ENCODE measurements at regions not wholly inside any gene's neighbourhood (a gene's known extent, or its start where the extent isn't known, plus 50 kb on each side); places are given as distances from the start of the nearest gene placed in this dataset.
"Not testable (repeated sequence)": the region's sequence is repeated elsewhere in the genome, so short reads cannot be mapped to it uniquely, and the experiment has no call there.

DNA sequence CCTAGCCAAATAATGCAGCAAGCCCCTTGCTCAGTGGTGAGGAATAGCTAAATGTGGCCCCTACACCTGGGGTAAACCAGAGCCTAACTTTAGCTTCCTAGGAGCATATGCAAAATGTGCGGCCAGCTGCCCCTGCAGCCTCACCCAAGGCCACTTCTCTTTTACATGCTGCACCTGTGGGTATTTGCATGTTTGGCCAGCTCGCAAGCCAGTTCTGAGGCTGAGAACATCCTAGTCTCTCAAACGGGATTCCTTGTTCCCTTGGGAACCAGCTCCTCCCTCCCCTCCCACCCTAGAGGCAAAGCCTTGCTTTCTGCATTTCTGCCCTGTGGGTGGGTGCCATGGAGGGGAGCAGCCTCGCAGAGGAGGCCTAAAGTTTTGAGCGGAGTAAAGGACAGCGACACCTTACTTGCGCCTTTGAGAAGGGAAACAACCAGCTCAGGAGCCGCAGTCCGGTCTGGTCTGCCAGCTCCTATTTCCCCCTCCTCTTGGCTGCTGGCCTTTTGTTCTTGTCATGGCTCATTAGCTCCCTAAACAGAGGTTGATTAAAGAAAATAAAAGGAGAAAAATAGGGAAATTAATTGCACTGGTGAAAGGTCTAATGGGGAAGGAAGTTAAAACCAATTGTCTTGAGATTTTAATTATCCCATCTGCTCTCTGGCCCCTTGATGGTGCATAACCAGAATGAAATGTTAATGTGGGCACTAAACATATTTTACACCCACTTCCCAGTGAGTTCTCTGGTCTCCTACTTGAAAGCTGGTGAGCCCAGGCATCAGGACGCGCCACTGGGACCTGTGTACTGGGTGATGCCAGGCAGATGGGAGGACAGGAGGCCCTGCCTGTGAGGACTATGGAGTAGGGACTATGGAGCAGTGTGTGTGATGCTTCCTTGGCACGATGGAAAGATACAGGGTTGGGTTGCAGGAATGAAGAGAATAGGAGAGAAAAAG is 68.7 kb downstream of the TEX35 start:
- peaks cover 9% of the 10 kb centered on the region for H3K4me1 ChIP-seq (ENCODE audit: control insufficient read depth, insufficient read depth, low read length)
- no peak overlapping the region for H3K9ac ChIP-seq (ENCODE audit: low read depth, low read length)
- H3K36me3 ChIP-seq (ENCODE audit: control insufficient read depth, insufficient read depth, low read length), result no peaks in the 10 kb centered on the region
- H3K9me3 ChIP-seq (ENCODE audit: control insufficient read depth, insufficient read depth, low read length), result no peaks in the 10 kb centered on the region
- H3K4me3 ChIP-seq (ENCODE audit: low read depth, low read length), result no peak overlapping the region
- H3K27me3 ChIP-seq (ENCODE audit: control insufficient read depth, insufficient read depth, low read length), result no peaks in the 10 kb centered on the region

DNA sequence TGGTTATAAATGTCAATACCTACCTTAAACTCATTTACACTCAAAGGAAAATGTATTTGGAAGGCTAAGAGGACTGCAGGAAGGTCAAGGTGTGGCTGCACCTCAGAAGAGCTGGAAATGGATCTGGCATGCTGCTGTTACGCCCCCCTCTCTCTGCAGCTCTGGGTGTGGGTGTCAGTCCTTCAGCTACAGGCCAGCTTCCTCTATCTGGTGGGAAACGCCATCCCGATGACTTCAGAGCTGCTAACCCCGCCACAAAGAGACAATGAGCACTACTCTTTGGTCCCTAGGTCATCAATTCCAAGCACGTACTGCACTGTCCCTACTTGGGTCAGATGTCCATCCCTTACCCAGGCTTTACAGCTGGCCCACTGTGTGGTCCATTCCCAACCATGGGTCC is 74.2 kb downstream of the TEX35 start:
- no peaks in the 10 kb centered on the region for H3K9me3 ChIP-seq (ENCODE audit: control insufficient read depth, insufficient read depth, low read length)
- no peak overlapping the region for H3K4me3 ChIP-seq (ENCODE audit: low read depth, low read length)
- no peaks in the 10 kb centered on the region for H3K27me3 ChIP-seq (ENCODE audit: control insufficient read depth, insufficient read depth, low read length)
- H3K9ac ChIP-seq (ENCODE audit: low read depth, low read length), result no peak overlapping the region
- H3K36me3 ChIP-seq (ENCODE audit: control insufficient read depth, insufficient read depth, low read length), result no peaks in the 10 kb centered on the region
- H3K4me1 ChIP-seq (ENCODE audit: control insufficient read depth, insufficient read depth, low read length), result no peaks in the 10 kb centered on the region

DNA sequence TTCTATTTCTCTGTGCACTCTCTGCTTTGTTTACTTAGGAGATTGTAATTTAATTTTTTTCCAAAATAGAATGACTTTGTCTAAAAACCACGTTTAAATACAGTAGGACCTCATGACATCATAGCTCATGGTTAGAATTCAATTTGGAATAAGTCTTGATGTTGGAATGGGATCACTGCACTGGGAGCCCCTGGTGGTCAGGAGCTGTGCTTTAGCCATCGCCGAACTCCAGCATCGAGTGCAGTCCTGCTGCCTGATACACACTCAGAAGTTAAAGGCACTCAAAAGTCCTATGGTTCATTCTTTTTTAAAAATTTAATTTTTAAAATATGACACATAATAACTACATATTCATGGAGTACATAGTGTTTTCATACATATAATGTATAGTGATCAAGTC is 75.1 kb downstream of the TEX35 start:
- no peaks in the 10 kb centered on the region for H3K9me3 ChIP-seq (ENCODE audit: control insufficient read depth, insufficient read depth, low read length)
- no peaks in the 10 kb centered on the region for H3K36me3 ChIP-seq (ENCODE audit: control insufficient read depth, insufficient read depth, low read length)
- no peaks in the 10 kb centered on the region for H3K4me1 ChIP-seq (ENCODE audit: control insufficient read depth, insufficient read depth, low read length)
- H3K4me3 ChIP-seq (ENCODE audit: low read depth, low read length), result no peak overlapping the region
- no peak overlapping the region for H3K9ac ChIP-seq (ENCODE audit: low read depth, low read length)
- H3K27me3 ChIP-seq (ENCODE audit: control insufficient read depth, insufficient read depth, low read length), result no peaks in the 10 kb centered on the region

DNA sequence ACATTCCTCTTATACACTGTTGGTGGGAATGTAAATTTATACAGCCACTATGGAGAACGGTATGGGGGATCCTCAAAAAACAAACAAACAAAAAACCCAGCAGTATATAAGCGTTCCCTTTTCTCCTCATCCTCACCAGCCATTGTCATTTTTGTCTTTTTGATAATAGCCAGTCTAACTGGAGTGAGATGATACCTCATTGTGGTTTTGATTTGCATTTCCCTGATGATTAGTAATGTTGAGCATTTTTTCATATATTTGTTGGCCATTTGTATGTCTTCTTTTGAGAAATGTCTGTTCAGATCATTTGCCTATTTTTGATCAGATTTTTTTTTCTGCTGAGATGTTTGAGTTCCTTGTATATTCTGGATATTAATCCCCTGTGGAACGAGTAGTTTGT is 76.1 kb downstream of the TEX35 start:
- H3K9ac ChIP-seq (ENCODE audit: low read depth, low read length); H3K36me3 ChIP-seq (ENCODE audit: control insufficient read depth, insufficient read depth, low read length); H3K9me3 ChIP-seq (ENCODE audit: control insufficient read depth, insufficient read depth, low read length); H3K27me3 ChIP-seq (ENCODE audit: control insufficient read depth, insufficient read depth, low read length); H3K4me1 ChIP-seq (ENCODE audit: control insufficient read depth, insufficient read depth, low read length); H3K4me3 ChIP-seq (ENCODE audit: low read depth, low read length): not testable (repeated sequence)

DNA sequence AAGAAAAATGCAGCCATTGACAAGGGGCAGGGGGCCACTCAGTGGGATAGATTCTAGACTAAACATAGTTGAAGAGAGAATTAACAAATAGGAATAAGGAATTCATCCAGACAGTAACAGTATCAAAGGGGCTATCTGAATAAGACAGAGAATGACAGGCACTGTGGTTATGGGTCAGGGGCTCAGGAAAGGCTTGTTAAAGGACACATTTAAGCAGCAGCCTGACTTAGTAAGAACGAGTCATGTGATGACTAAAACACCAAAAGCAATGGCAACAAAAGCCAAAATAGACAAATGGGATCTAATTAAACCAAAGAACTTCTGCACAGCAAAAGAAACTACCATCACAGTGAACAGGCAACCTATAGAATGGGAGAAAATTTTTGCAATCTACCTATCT is 78.9 kb downstream of the TEX35 start:
- not testable (repeated sequence) for H3K9ac ChIP-seq (ENCODE audit: low read depth, low read length); H3K4me3 ChIP-seq (ENCODE audit: low read depth, low read length); H3K9me3 ChIP-seq (ENCODE audit: control insufficient read depth, insufficient read depth, low read length); H3K4me1 ChIP-seq (ENCODE audit: control insufficient read depth, insufficient read depth, low read length); H3K27me3 ChIP-seq (ENCODE audit: control insufficient read depth, insufficient read depth, low read length); H3K36me3 ChIP-seq (ENCODE audit: control insufficient read depth, insufficient read depth, low read length)

DNA sequence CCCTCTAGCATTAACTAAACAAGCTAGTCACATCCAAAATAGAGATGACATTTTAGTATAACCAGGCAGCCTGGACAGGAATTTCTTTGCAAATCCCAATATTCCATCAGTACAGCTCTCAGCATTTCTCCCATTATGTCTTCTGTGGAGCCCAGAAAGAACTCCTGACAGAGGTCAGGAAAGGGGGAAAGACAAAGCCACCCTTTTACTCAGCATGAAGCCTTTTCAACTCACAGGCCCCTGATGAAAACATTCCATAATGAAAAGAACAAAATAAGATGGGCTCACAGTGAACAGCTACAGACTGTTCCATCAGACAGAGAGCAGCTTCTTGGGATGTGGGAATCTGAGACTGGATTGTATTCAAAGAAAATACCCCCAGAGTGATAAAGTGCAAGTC is 80.6 kb downstream of the TEX35 start:
- Histone ChIP-seq H3K9me3 (ENCODE audit: control insufficient read depth, insufficient read depth, low read length) (no peaks in the 10 kb centered on the region), H3K36me3 (ENCODE audit: control insufficient read depth, insufficient read depth, low read length) (no peaks in the 10 kb centered on the region), H3K4me1 (ENCODE audit: control insufficient read depth, insufficient read depth, low read length) (no peaks in the 10 kb centered on the region), H3K9ac (ENCODE audit: low read depth, low read length) (no peak overlapping the region), H3K27me3 (ENCODE audit: control insufficient read depth, insufficient read depth, low read length) (no peaks in the 10 kb centered on the region), H3K4me3 (ENCODE audit: low read depth, low read length) (no peak overlapping the region)

DNA sequence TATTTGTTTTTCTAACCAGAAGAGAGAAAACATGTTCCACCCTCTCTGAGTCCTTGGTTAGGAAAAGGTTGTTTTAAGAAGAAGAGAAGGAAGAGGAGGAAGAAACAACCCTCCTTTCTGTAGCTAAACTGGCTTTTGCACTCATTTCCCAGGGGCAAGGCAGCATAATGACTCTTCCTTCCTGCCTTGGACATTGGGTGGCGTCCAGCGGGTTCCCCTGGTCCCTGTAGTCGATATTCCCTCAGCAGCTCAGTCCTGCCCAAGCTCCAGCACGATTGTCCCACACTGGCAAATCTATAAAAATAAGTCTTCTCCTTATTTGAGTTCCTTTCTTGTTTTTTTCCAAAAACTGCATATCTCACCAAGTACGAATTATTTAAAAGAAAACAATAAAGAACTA is 81.2 kb downstream of the TEX35 start:
- no peaks in the 10 kb centered on the region for H3K36me3 ChIP-seq (ENCODE audit: control insufficient read depth, insufficient read depth, low read length)
- H3K9me3 ChIP-seq (ENCODE audit: control insufficient read depth, insufficient read depth, low read length), result no peaks in the 10 kb centered on the region
- no peaks in the 10 kb centered on the region for H3K27me3 ChIP-seq (ENCODE audit: control insufficient read depth, insufficient read depth, low read length)
- H3K4me1 ChIP-seq (ENCODE audit: control insufficient read depth, insufficient read depth, low read length), result no peaks in the 10 kb centered on the region
- H3K9ac ChIP-seq (ENCODE audit: low read depth, low read length), result no peak overlapping the region
- H3K4me3 ChIP-seq (ENCODE audit: low read depth, low read length), result no peak overlapping the region

DNA sequence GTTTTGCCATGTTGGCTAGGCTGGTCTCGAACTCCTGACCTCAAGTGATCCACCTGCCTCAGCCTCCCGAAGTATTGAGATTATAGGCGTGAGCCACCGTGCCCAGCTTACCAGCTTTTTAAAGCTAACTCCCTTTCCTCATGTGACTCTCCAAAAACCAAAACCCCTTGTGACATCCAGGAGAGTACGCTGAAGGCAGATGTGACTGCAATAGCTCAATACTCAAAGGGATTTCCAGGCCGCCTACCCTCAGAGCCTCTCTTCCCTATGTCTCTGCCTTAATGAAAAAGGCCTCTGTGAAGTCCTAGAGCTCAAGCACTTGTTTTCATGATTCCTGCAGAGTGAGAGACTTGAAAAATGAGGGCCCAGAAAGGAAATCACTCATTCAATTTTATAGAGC is 82.6 kb downstream of the TEX35 start:
- Histone ChIP-seq H3K36me3 (ENCODE audit: control insufficient read depth, insufficient read depth, low read length) (no peaks in the 10 kb centered on the region), H3K9me3 (ENCODE audit: control insufficient read depth, insufficient read depth, low read length) (no peaks in the 10 kb centered on the region), H3K27me3 (ENCODE audit: control insufficient read depth, insufficient read depth, low read length) (no peaks in the 10 kb centered on the region), H3K4me3 (ENCODE audit: low read depth, low read length) (no peak overlapping the region), H3K9ac (ENCODE audit: low read depth, low read length) (no peak overlapping the region), H3K4me1 (ENCODE audit: control insufficient read depth, insufficient read depth, low read length) (no peaks in the 10 kb centered on the region)

DNA sequence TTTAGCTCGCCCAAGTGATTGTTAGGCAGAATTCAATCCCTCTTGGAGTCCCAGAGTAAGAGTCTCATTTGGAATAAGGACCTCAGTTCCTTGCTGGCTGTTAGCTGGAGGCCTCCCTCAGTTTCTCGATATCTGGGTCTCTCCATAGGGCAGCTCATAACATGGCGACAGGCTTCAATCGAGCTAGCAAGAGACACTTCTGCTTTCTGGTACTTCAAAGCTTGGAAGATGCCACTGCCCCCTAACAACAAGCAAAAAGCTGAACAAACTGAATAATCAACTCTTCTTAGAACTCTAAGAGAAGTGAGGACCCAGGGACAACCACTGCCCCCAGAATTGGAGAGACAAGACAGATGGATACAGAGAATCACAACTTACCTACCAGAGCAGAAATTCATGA is 86.2 kb downstream of the TEX35 start:
- H3K4me3 ChIP-seq (ENCODE audit: low read depth, low read length), result no peak overlapping the region
- no peaks in the 10 kb centered on the region for H3K27me3 ChIP-seq (ENCODE audit: control insufficient read depth, insufficient read depth, low read length)

DNA sequence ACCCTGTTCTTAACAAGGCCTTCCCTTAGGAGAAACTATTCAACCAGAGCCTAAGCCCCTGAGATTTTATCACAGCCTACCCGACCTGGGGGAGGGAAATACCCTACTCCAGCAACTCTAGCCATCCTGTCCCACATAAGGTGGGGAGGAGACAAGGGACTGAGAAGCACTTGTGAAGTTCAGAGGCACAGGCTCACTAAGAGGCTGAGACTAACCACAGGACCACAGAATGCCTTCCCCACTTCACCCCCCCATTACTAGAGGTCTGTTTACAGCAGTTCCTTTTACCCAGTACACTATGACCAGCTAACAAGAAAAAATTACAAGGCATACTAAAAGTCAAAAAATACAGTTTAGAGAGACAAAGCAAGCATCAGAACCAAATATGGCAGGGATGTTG is 86.8 kb downstream of the TEX35 start:
- Histone ChIP-seq H3K4me3 (ENCODE audit: low read depth, low read length) (no peak overlapping the region), H3K27me3 (ENCODE audit: control insufficient read depth, insufficient read depth, low read length) (no peaks in the 10 kb centered on the region), H3K36me3 (ENCODE audit: control insufficient read depth, insufficient read depth, low read length) (no peaks in the 10 kb centered on the region), H3K9me3 (ENCODE audit: control insufficient read depth, insufficient read depth, low read length) (no peaks in the 10 kb centered on the region), H3K4me1 (ENCODE audit: control insufficient read depth, insufficient read depth, low read length) (no peaks in the 10 kb centered on the region), H3K9ac (ENCODE audit: low read depth, low read length) (no peak overlapping the region)

More for the DNA sequence above, 86.2 kb downstream of the TEX35 start:
- no peaks in the 10 kb centered on the region for H3K36me3 ChIP-seq (ENCODE audit: control insufficient read depth, insufficient read depth, low read length)
- no peak overlapping the region for H3K9ac ChIP-seq (ENCODE audit: low read depth, low read length)
- H3K9me3 ChIP-seq (ENCODE audit: control insufficient read depth, insufficient read depth, low read length), result no peaks in the 10 kb centered on the region
- no peaks in the 10 kb centered on the region for H3K4me1 ChIP-seq (ENCODE audit: control insufficient read depth, insufficient read depth, low read length)

DNA sequence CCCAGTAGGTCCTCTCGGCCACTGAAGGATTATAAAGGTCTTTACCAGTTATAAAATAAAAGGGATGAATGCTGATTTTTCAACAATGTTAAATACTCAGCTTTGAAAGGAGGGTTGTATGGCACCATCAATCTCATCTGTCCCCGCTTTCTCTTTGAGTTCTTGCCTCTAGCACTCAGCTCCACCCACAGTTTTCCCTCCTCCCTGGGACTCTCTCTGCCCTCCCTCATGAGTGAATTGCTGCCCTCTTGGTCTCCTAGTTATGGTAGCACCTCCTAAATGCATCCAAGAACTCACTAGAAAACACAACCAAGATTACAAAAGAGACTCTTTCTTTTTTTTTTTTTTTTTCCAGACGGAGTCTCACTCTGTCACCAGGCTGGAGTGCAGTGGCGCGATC is 91.0 kb downstream of the TEX35 start:
- Histone ChIP-seq H3K9me3 (ENCODE audit: control insufficient read depth, insufficient read depth, low read length) (no peaks in the 10 kb centered on the region), H3K27me3 (ENCODE audit: control insufficient read depth, insufficient read depth, low read length) (no peaks in the 10 kb centered on the region), H3K4me3 (ENCODE audit: low read depth, low read length) (no peak overlapping the region), H3K9ac (ENCODE audit: low read depth, low read length) (no peak overlapping the region), H3K36me3 (ENCODE audit: control insufficient read depth, insufficient read depth, low read length) (no peaks in the 10 kb centered on the region), H3K4me1 (ENCODE audit: control insufficient read depth, insufficient read depth, low read length) (no peaks in the 10 kb centered on the region)

DNA sequence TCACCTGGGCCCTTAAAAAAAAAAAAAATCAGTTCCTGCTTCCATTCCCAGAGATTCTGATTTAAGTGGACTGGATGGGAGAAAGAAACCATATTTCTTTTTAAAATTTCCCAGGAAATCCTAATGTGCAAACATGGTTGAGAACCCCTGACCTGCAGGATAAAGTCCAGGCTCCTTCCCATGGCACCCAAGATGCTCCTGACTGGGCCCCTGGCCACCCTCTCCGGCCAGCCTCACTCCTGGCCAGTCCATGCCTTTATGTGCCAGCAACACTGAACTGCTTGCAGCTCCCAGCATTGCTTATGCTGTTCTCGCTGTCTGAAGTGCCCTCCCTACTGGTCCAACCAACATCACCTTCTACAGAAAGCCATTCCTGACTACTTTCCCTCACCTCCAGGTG is 93.9 kb downstream of the TEX35 start:
- Histone ChIP-seq H3K36me3 (ENCODE audit: control insufficient read depth, insufficient read depth, low read length) (no peaks in the 10 kb centered on the region), H3K27me3 (ENCODE audit: control insufficient read depth, insufficient read depth, low read length) (no peaks in the 10 kb centered on the region), H3K4me1 (ENCODE audit: control insufficient read depth, insufficient read depth, low read length) (no peaks in the 10 kb centered on the region), H3K4me3 (ENCODE audit: low read depth, low read length) (no peak overlapping the region), H3K9ac (ENCODE audit: low read depth, low read length) (no peak overlapping the region), H3K9me3 (ENCODE audit: control insufficient read depth, insufficient read depth, low read length) (no peaks in the 10 kb centered on the region)
